ENCODE measurements at regions not wholly inside any gene's neighbourhood (a gene's known extent, or its start where the extent isn't known, plus 50 kb on each side); places are given as distances from the start of the nearest gene placed in this dataset.

- TF ChIP-seq CTCF (IDR thresholded peaks at IDR 0.05) (no peak), EZH2phosphoT487 (IDR thresholded peaks at IDR 0.05) (no peak), EZH2 (IDR thresholded peaks at IDR 0.05) (no peak)
Measured at GRCh38 chr13:40101708-40102359, 446.4 kb downstream of the COG6 start.
